ENCODE measurements at regions not wholly inside any gene's neighbourhood (a gene's known extent, or its start where the extent isn't known, plus 50 kb on each side); places are given as distances from the start of the nearest gene placed in this dataset.

- no peak for DNase-seq (ENCODE audit: low read depth)
Observed at GRCh38 chr5:164798110-164798509, 1292.7 kb downstream of the MAT2B start.

- DNase-seq (ENCODE audit: low read depth), result no peak
Observed at GRCh38 chr5:164799391-164799790, 1294.0 kb downstream of the MAT2B start.

- no peak for DNase-seq (ENCODE audit: low read depth)
Observed at GRCh38 chr5:164801910-164802309, 1296.5 kb downstream of the MAT2B start.

- DNase-seq (ENCODE audit: low read depth), result no peak
Observed at GRCh38 chr5:164809821-164810220, 1304.4 kb downstream of the MAT2B start.

- no peak for DNase-seq (ENCODE audit: low read depth)
Observed at GRCh38 chr5:164818445-164818844, 1313.0 kb downstream of the MAT2B start.

- DNase-seq (ENCODE audit: low read depth), result no peak
Observed at GRCh38 chr5:164824671-164825070, 1319.3 kb downstream of the MAT2B start.

GRCh38 chr5:164832516-164832915 lies 1327.1 kb downstream of the MAT2B start:
- DNase-seq (ENCODE audit: low read depth), result no peak

- DNase-seq (ENCODE audit: low read depth), result no peak
Observed at GRCh38 chr5:164844348-164844747, 1338.9 kb downstream of the MAT2B start.

GRCh38 chr5:164860896-164861295 lies 1355.5 kb downstream of the MAT2B start:
- no peak for DNase-seq (ENCODE audit: low read depth)

- no peak for DNase-seq (ENCODE audit: low read depth)
Observed at GRCh38 chr5:164861610-164862009, 1356.2 kb downstream of the MAT2B start.

GRCh38 chr5:164868761-164869160 lies 1363.3 kb downstream of the MAT2B start:
- no peak for DNase-seq (ENCODE audit: low read depth)

- no peak for DNase-seq (ENCODE audit: low read depth)
Observed at GRCh38 chr5:164869325-164869724, 1363.9 kb downstream of the MAT2B start.

GRCh38 chr5:164876793-164877192 lies 1371.4 kb downstream of the MAT2B start:
- DNase-seq (ENCODE audit: low read depth), result no peak

- no peak for DNase-seq (ENCODE audit: low read depth)
Observed at GRCh38 chr5:164881442-164881841, 1376.0 kb downstream of the MAT2B start.

- no peak for DNase-seq (ENCODE audit: low read depth)
Observed at GRCh38 chr5:164885179-164885578, 1379.8 kb downstream of the MAT2B start.

- DNase-seq (ENCODE audit: low read depth), result no peak
Observed at GRCh38 chr5:164893071-164893470, 1387.7 kb downstream of the MAT2B start.

GRCh38 chr5:164898705-164899104 lies 1393.3 kb downstream of the MAT2B start:
- no peak for DNase-seq (ENCODE audit: low read depth)

GRCh38 chr5:164909673-164910072 lies 1404.3 kb downstream of the MAT2B start:
- DNase-seq (ENCODE audit: low read depth), result no peak

- DNase-seq (ENCODE audit: low read depth), result no peak
Observed at GRCh38 chr5:164921722-164922121, 1416.3 kb downstream of the MAT2B start.

GRCh38 chr5:164934039-164934438 lies 1428.6 kb downstream of the MAT2B start:
- no peak for DNase-seq (ENCODE audit: low read depth)

GRCh38 chr5:164934561-164934960 lies 1429.1 kb downstream of the MAT2B start:
- no peak for DNase-seq (ENCODE audit: low read depth)

GRCh38 chr5:164941132-164941531 lies 1435.7 kb downstream of the MAT2B start:
- no peak for DNase-seq (ENCODE audit: low read depth)

- DNase-seq (ENCODE audit: low read depth), result no peak
Observed at GRCh38 chr5:164950927-164951326, 1445.5 kb downstream of the MAT2B start.

GRCh38 chr5:164951570-164951969 lies 1446.2 kb downstream of the MAT2B start:
- no peak for DNase-seq (ENCODE audit: low read depth)

GRCh38 chr5:164958688-164959087 lies 1453.3 kb downstream of the MAT2B start:
- DNase-seq (ENCODE audit: low read depth), result no peak

Data from LHCN-M2 (cell line).